ENCODE measurements at regions not wholly inside any gene's neighbourhood (a gene's known extent, or its start where the extent isn't known, plus 50 kb on each side); places are given as distances from the start of the nearest gene placed in this dataset.

DNA sequence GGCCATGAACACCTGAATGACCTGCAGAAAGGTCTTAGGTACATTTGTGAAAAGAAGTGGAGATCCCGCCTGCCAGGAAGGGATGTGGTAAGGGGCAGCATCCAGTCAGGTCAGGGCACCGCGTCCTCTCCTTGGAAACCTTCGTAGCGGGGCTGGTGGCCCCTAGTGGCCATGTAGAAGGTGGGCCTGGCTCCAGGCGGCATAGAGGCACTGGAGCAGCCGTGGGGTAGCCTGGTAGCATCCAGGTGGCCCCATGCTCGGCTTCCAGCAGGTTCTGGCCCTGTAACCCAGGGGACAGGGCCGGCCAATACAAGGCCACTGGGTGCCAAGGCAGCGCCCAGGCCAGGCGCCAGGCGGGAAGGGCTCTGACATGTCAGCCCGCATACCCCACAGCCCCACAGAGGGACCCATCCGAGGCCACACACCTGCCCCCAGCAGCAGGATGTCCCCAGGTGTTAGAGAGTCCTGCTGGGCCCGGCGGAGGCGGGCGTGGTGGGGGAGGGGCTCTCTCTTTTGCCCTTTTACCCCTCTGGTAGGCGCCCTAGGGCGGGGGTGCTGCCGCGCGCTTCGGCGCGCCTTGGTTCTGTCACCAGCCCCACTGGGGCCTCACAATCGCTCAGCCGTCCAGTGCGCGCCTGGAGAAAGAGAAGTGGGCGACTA, 58.3 kb upstream of the SPATA31E1 start:
- no peaks in the 10 kb centered on the region for H3K9me3 Mint-ChIP-seq
- no peak overlapping the region for H3K4me3 Mint-ChIP-seq
- TF ChIP-seq, protein P1, sequence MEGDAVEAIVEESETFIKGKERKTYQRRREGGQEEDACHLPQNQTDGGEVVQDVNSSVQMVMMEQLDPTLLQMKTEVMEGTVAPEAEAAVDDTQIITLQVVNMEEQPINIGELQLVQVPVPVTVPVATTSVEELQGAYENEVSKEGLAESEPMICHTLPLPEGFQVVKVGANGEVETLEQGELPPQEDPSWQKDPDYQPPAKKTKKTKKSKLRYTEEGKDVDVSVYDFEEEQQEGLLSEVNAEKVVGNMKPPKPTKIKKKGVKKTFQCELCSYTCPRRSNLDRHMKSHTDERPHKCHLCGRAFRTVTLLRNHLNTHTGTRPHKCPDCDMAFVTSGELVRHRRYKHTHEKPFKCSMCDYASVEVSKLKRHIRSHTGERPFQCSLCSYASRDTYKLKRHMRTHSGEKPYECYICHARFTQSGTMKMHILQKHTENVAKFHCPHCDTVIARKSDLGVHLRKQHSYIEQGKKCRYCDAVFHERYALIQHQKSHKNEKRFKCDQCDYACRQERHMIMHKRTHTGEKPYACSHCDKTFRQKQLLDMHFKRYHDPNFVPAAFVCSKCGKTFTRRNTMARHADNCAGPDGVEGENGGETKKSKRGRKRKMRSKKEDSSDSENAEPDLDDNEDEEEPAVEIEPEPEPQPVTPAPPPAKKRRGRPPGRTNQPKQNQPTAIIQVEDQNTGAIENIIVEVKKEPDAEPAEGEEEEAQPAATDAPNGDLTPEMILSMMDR (IDR thresholded peaks at IDR 0.05) = no peak
- no peak for DNase-seq
- H3K36me3 Mint-ChIP-seq (ENCODE audit: low read depth) = no peaks in the 10 kb centered on the region
- H3K27me3 Mint-ChIP-seq (ENCODE audit: low read depth, poor library complexity) = peaks cover 3% of the 10 kb centered on the region
- H3K4me1 Mint-ChIP-seq = no peaks in the 10 kb centered on the region
- H3K27ac Mint-ChIP-seq = no peak overlapping the region

DNA sequence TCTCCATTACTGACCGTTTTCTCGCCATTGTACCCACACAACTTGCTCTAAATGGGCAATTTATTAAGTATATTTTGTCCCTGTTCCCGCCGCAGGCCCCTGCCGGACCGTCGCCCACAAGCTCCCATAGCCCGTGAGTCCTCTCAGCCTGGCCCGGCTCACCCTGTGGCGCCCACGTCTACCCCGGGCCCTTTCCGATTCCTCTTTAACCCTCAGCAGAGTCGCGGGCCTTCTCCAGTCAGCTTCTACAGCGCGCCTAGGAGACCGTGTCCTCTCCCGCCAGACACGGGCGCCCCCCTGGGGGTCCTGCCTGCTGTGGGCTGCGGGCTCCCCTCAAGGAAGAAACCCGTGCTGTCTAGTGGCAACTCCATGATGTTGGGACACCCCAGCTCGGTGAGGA, 57.8 kb upstream of the SPATA31E1 start:
- H3K9me3 Mint-ChIP-seq = no peaks in the 10 kb centered on the region

DNA sequence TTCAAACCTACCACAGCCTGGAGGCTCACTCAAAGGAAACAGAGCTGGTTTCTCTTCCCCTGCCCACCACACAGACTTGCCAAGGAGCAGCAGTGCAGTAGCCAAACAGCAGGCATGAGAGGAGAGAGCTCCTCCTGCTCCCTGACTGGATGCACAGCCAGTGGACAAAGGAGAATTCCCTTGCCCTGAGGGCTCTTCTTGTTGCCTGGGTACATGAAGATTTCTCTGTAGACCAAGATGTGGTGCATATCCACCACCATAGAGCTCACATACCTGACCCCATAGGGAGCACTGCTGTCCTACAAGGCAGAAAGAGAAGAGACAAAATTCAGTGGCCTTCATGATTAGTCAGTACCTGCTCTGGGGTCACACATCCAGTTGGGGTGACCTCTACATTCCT, 56.3 kb upstream of the SPATA31E1 start:
- DNase-seq = no peak
- no peaks in the 10 kb centered on the region for H3K9me3 Mint-ChIP-seq
- no peaks in the 10 kb centered on the region for H3K4me1 Mint-ChIP-seq
- peaks cover 6% of the 10 kb centered on the region for H3K27me3 Mint-ChIP-seq (ENCODE audit: low read depth, poor library complexity)
- H3K27ac Mint-ChIP-seq = no peak overlapping the region
- H3K36me3 Mint-ChIP-seq (ENCODE audit: low read depth) = no peaks in the 10 kb centered on the region
- H3K4me3 Mint-ChIP-seq = no peak overlapping the region
- TF ChIP-seq, protein P1 (IDR thresholded peaks at IDR 0.05) = no peak

More for the DNA sequence above, 57.8 kb upstream of the SPATA31E1 start:
- H3K36me3 Mint-ChIP-seq (ENCODE audit: low read depth) = no peaks in the 10 kb centered on the region
- no peak overlapping the region for H3K4me3 Mint-ChIP-seq
- TF ChIP-seq, protein P1 (IDR thresholded peaks at IDR 0.05) = no peak
- H3K4me1 Mint-ChIP-seq = no peaks in the 10 kb centered on the region
- H3K27ac Mint-ChIP-seq = no peak overlapping the region
- peaks cover 6% of the 10 kb centered on the region for H3K27me3 Mint-ChIP-seq (ENCODE audit: low read depth, poor library complexity)
- no peak for DNase-seq

DNA sequence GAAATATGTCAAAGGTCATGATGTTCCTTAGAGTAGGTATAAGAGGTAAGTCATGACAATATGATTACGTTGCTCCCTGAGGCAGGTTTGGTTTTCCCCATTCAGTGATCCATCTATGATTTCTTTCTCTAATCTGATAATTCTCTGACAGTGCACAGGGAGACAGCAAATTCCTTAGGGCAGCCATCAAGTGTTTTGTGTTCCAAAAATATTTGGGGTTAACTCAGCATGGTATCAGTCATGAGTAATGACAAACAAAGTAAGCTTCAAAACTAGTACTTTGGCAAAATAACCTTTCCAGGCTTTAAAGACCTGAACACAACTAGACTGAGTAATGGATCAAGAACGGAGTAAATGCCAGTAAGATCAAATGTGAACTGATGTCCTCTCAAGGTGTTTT, 55.3 kb upstream of the SPATA31E1 start:
- TF ChIP-seq, protein P1 (IDR thresholded peaks at IDR 0.05) = no peak
- no peaks in the 10 kb centered on the region for H3K36me3 Mint-ChIP-seq (ENCODE audit: low read depth)
- no peaks in the 10 kb centered on the region for H3K4me1 Mint-ChIP-seq
- no peak overlapping the region for H3K4me3 Mint-ChIP-seq
- H3K27me3 Mint-ChIP-seq (ENCODE audit: low read depth, poor library complexity) = peaks cover 6% of the 10 kb centered on the region
- H3K9me3 Mint-ChIP-seq = no peaks in the 10 kb centered on the region
- no peak for DNase-seq
- H3K27ac Mint-ChIP-seq = no peak overlapping the region

DNA sequence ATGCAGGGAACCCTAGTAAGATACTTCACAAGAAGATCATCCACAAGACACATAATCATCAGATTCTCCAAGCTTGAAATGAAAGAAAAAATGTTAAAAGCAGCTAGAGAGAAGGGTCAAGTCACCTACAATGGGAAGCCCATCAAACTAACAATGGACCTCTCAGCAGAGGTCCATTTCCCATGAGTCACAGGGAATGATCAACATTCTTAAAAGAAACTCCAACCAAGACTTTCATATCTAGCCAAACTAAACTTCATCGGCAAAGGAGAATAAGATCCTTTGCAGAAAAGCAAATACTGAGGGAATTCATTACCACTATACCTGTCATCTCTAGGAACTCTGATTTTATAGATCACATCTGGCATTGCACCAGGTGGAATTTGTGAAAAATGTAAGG, 52.9 kb upstream of the SPATA31E1 start:
- Mint-ChIP-seq H3K36me3 (ENCODE audit: low read depth) (no peaks in the 10 kb centered on the region), H3K9me3 (no peaks in the 10 kb centered on the region), H3K27ac (no peak overlapping the region), H3K27me3 (ENCODE audit: low read depth, poor library complexity) (peaks cover 6% of the 10 kb centered on the region), H3K4me1 (no peaks in the 10 kb centered on the region), H3K4me3 (no peak overlapping the region)
- TF ChIP-seq, protein P1 (IDR thresholded peaks at IDR 0.05) = no peak
- DNase-seq = no peak

DNA sequence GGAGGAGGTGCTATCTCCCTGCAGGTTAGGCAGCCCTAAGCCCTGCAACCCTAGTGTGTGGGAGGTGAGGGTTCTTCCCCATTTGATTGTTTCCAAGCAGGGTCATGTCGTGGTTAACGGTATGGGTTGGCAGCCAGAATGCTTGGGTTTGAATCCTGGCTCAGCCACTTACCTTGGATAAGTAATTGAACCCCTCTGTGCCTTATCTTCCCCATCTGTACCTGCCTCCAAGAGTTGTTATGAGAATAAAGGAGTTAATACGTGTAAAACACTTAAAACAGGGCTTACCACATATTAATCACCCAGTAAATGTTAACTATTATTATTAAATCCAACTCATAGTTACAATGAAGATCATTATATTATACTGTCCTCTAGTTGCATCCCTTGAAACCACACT, 52.2 kb upstream of the SPATA31E1 start:
- Mint-ChIP-seq H3K36me3 (ENCODE audit: low read depth) (no peaks in the 10 kb centered on the region), H3K4me3 (no peak overlapping the region), H3K9me3 (no peaks in the 10 kb centered on the region), H3K27ac (no peak overlapping the region), H3K4me1 (no peaks in the 10 kb centered on the region), H3K27me3 (ENCODE audit: low read depth, poor library complexity) (peaks cover 6% of the 10 kb centered on the region)
- TF ChIP-seq, protein P1 (IDR thresholded peaks at IDR 0.05) = no peak
- no peak for DNase-seq

Data from nephron progenitor cell (in vitro differentiated cells).